Panc1 (cell line): ENCODE measurements at regions not wholly inside any gene's neighbourhood (a gene's known extent, or its start where the extent isn't known, plus 50 kb on each side); places are given as distances from the start of the nearest gene placed in this dataset.

ENCODE experiments used
- ATAC-seq: fragments of 200-7000 bp; cut with Tn5 transposase; 2 replicates; pipeline ENCODE4 v1.9.1; 2020; ENCODE audit warnings: mild to moderate bottlenecking, moderate library complexity
- BruUV-seq: library from RNA; stranded (reverse); fragments of 400-500 nt; replicated peaks from 2 replicates; lab custom pipeline; 2021; lab: Mats Ljungman, UMichigan
- CTCF ChIA-PET: fragments of 300-600 bp; sonication (Branson Sonifier 250); formaldehyde crosslinking; loops from one replicate; lab custom pipeline; 2022; ENCODE audit warnings: antibody characterized with exemption; lab: Charles Lee
- POLR2A ChIA-PET: fragments of 300-600 bp; sonication (Branson Sonifier 250); formaldehyde crosslinking; loops from one replicate; lab custom pipeline; 2022; ENCODE audit warnings: antibody characterized with exemption; lab: Charles Lee
- DNase-seq: peaks from one replicate; pipeline ENCODE4 v3.0.0-alpha.2; 2010; ENCODE audit warnings: low read depth, low spot score
- H3K27ac ChIP-seq: 2 replicates; pipeline ENCODE4 v1.5.1; 2011; ENCODE audit warnings: mild to moderate bottlenecking, low read length, inconsistent platforms
- H3K27me3 ChIP-seq: fragments of 200-500 bp; sonication (Bioruptor generic); 2 replicates; pipeline ENCODE4 v1.6.0; 2014; ENCODE audit warnings: low read length, inconsistent platforms; ENCODE audit not compliant: control insufficient read depth, insufficient read depth
- H3K36me3 ChIP-seq: fragments of 200-500 bp; sonication (Bioruptor generic); 2 replicates; pipeline ENCODE4 v1.5.1; 2014; ENCODE audit warnings: inconsistent platforms, mild to moderate bottlenecking, low read length, moderate library complexity; ENCODE audit not compliant: control insufficient read depth, insufficient read depth
- H3K4me1 ChIP-seq: 2 replicates; pipeline ENCODE4 v1.5.1; 2011; ENCODE audit warnings: inconsistent platforms, mild to moderate bottlenecking, low read length, moderate library complexity; ENCODE audit not compliant: control insufficient read depth, insufficient read depth
- H3K4me3 ChIP-seq, 2 experiments: 2 replicates each; pipeline ENCODE4 v1.5.1; 2011 to 2012; ENCODE audit warnings: low read depth in 2 of 2, low read length in 2 of 2, mild to moderate bottlenecking in 2 of 2, inconsistent platforms in 1 of 2, moderate library complexity in 1 of 2
- H3K9me3 ChIP-seq: fragments of 200-500 bp; sonication (Bioruptor generic); 2 replicates; pipeline ENCODE4 v1.5.1; 2014; ENCODE audit warnings: low read depth, mild to moderate bottlenecking, inconsistent platforms, low read length, moderate library complexity; ENCODE audit not compliant: control insufficient read depth, insufficient read depth
- CTCF ChIP-seq: fragments of 450-650 bp; IDR thresholded peaks from 2 replicates; pipeline ENCODE4 v1.5.1; 2017; ENCODE audit warnings: mild to moderate bottlenecking
- POLR2AphosphoS5 ChIP-seq: IDR thresholded peaks from 2 replicates; pipeline ENCODE4 v1.6.1; 2012; ENCODE audit warnings: mild to moderate bottlenecking, low read depth, low read length, moderate library complexity
- REST ChIP-seq, 2 experiments: IDR thresholded peaks; 2 replicates each; pipeline ENCODE4 v1.6.1; 2011 to 2012; ENCODE audit warnings: low read depth in 2 of 2, control low read depth in 1 of 2, low read length in 1 of 2, mild to moderate bottlenecking in 1 of 2, moderate library complexity in 1 of 2; ENCODE audit not compliant: insufficient read depth in 1 of 2
- SIN3A ChIP-seq: IDR thresholded peaks from 2 replicates; pipeline ENCODE4 v1.6.1; 2012; ENCODE audit warnings: low read depth, mild to moderate bottlenecking, low read length, moderate library complexity, borderline replicate concordance; ENCODE audit not compliant: insufficient read depth
- TCF7L2 ChIP-seq: IDR thresholded peaks from 2 replicates; pipeline ENCODE4 v1.6.1; 2011; ENCODE audit warnings: mild to moderate bottlenecking, low read depth, low read length, inconsistent platforms
- in situ Hi-C: cut with HindIII; loops from 2 replicates; pipeline ENCODE4 v1.10.0; 2016; ENCODE audit warnings: low sequenced_read_pairs, low pct_unique_long_range_greater_than_20kb
- intact Hi-C: fragments of 100-400 bp; cut with micrococcal nuclease; formaldehyde crosslinking; loops from one replicate; pipeline ENCODE4 v1.10.0; 2022; ENCODE audit not compliant: unreplicated experiment

GRCh38 chr16:51399908-51400670 lies 249.0 kb upstream of the SALL1 start:
- Histone ChIP-seq H3K9me3 (no peaks in the 10 kb centered on the region), H3K36me3 (no peaks in the 10 kb centered on the region), H3K27ac (no peak overlapping the region), H3K27me3 (no peaks in the 10 kb centered on the region), H3K4me3 (no peak overlapping the region), H3K4me1 (no peaks in the 10 kb centered on the region)
- BruUV-seq = no TSS peak
- ATAC-seq = no peak
- POLR2A ChIA-PET = no interaction called here
- intact Hi-C loops = no loop called here
- in situ Hi-C loops = no loop called here
- CTCF ChIA-PET = no interaction called here
- TF ChIP-seq POLR2AphosphoS5 = no peak
- no peak for TF ChIP-seq SIN3A
- no peak for TF ChIP-seq CTCF
- TF ChIP-seq TCF7L2 = no peak
- no peak for DNase-seq

GRCh38 chr16:51394421-51394820 lies 243.4 kb upstream of the SALL1 start:
- TF ChIP-seq SIN3A = no peak
- no peak for TF ChIP-seq CTCF
- TF ChIP-seq REST (IDR thresholded peaks at IDR 0.05; ENCODE audit: insufficient read depth in 1 of 2, low read depth in 2 of 2, low read length in 1 of 2) = no peak
- no peak for TF ChIP-seq POLR2AphosphoS5
- TF ChIP-seq TCF7L2 = no peak
- BruUV-seq = no TSS peak
- CTCF ChIA-PET = no interaction called here
- no peaks in the 10 kb centered on the region for H3K9me3 ChIP-seq
- no peaks in the 10 kb centered on the region for H3K36me3 ChIP-seq
- intact Hi-C loops (no loop called here), in situ Hi-C loops (no loop called here)
- H3K27ac ChIP-seq = no peak overlapping the region
- no peak for DNase-seq
- POLR2A ChIA-PET = no interaction called here
- no peaks in the 10 kb centered on the region for H3K27me3 ChIP-seq
- ATAC-seq = no peak
- H3K4me1 ChIP-seq = no peaks in the 10 kb centered on the region
- H3K4me3 ChIP-seq = no peak overlapping the region
